Astrocyte (in vitro differentiated cells and primary cell): ENCODE measurements at regions not wholly inside any gene's neighbourhood (a gene's known extent, or its start where the extent isn't known, plus 50 kb on each side); places are given as distances from the start of the nearest gene placed in this dataset.

Experiments
- DNase-seq: peaks from one replicate; pipeline ENCODE4 v3.0.0-alpha.2; 2010; ENCODE audit warnings: low read depth
- FAIRE-seq: peaks from 2 replicates; lab custom pipeline; 2011; peaks lifted over from hg19 to GRCh38; lab: Jason Lieb, UNC
- H2AFZ ChIP-seq: 2 replicates; pipeline ENCODE4 v1.6.0; 2012; ENCODE audit warnings: low read depth, low read length, inconsistent platforms
- H3K27ac ChIP-seq: 2 replicates; pipeline ENCODE4 v1.5.1; 2011; ENCODE audit warnings: low read depth, low read length, inconsistent platforms
- H3K27me3 ChIP-seq: 2 replicates; pipeline ENCODE4 v1.6.0; 2011; ENCODE audit warnings: low read length, inconsistent platforms; ENCODE audit not compliant: insufficient read depth
- H3K36me3 ChIP-seq: 2 replicates; pipeline ENCODE4 v1.5.1; 2011; ENCODE audit warnings: low read length, inconsistent platforms; ENCODE audit not compliant: insufficient read depth
- H3K4me1 ChIP-seq: 2 replicates; pipeline ENCODE4 v1.5.1; 2011; ENCODE audit warnings: low read length, inconsistent platforms; ENCODE audit not compliant: insufficient read depth
- H3K4me2 ChIP-seq: 2 replicates; pipeline ENCODE4 v1.6.0; 2012; ENCODE audit warnings: low read length, inconsistent platforms
- H3K4me3 ChIP-seq: 2 replicates; pipeline ENCODE4 v1.5.1; 2011; ENCODE audit warnings: low read depth, mild to moderate bottlenecking, low read length, inconsistent platforms; ENCODE audit not compliant: insufficient read depth
- H3K79me2 ChIP-seq: 2 replicates; pipeline ENCODE4 v1.6.0; 2012; ENCODE audit warnings: mild to moderate bottlenecking, low read length, inconsistent platforms; ENCODE audit not compliant: insufficient read depth
- H3K9ac ChIP-seq: 2 replicates; pipeline ENCODE4 v1.6.0; 2012; ENCODE audit warnings: mild to moderate bottlenecking, low read length, inconsistent platforms
- H3K9me3 ChIP-seq: 2 replicates; pipeline ENCODE4 v1.5.1; 2012; ENCODE audit warnings: low read depth, mild to moderate bottlenecking, low read length, inconsistent platforms; ENCODE audit not compliant: insufficient read depth
- H4K20me1 ChIP-seq: 2 replicates; pipeline ENCODE4 v1.6.0; 2012; ENCODE audit warnings: low read length, inconsistent platforms; ENCODE audit not compliant: insufficient read depth
- H3K27ac Mint-ChIP-seq: one replicate; pipeline ENCODE4 v1.8.0; 2021; ENCODE audit warnings: mild to moderate bottlenecking, mixed read lengths; ENCODE audit not compliant: unreplicated experiment
- H3K27me3 Mint-ChIP-seq: one replicate; pipeline ENCODE4 v1.8.0; 2021; ENCODE audit warnings: low read depth, mixed read lengths; ENCODE audit not compliant: unreplicated experiment
- H3K36me3 Mint-ChIP-seq: one replicate; pipeline ENCODE4 v1.8.0; 2021; ENCODE audit warnings: low read depth, mixed read lengths; ENCODE audit not compliant: unreplicated experiment
- H3K4me1 Mint-ChIP-seq: one replicate; pipeline ENCODE4 v1.8.0; 2021; ENCODE audit warnings: low read depth, mixed read lengths; ENCODE audit not compliant: unreplicated experiment
- H3K4me3 Mint-ChIP-seq: one replicate; pipeline ENCODE4 v1.8.0; 2021; ENCODE audit warnings: mild to moderate bottlenecking, moderate library complexity, mixed read lengths; ENCODE audit not compliant: unreplicated experiment
- H3K9me3 Mint-ChIP-seq: one replicate; pipeline ENCODE4 v1.8.0; 2021; ENCODE audit warnings: mild to moderate bottlenecking, mixed read lengths; ENCODE audit not compliant: unreplicated experiment
- CTCF ChIP-seq: IDR thresholded peaks from 2 replicates; pipeline ENCODE4 v1.5.1; 2011; ENCODE audit warnings: low read depth, mild to moderate bottlenecking, inconsistent platforms, low read length, moderate library complexity; ENCODE audit not compliant: insufficient read depth
- EZH2 ChIP-seq: IDR thresholded peaks from 2 replicates; pipeline ENCODE4 v1.6.1; 2012; ENCODE audit warnings: mild to moderate bottlenecking, low read length, inconsistent platforms; ENCODE audit not compliant: insufficient read depth

- no peaks in the 10 kb centered on the region for H3K36me3 Mint-ChIP-seq
Observed at GRCh38 chr9:33645706-33646105, 121.7 kb downstream of the ANKRD18B start.

DNA sequence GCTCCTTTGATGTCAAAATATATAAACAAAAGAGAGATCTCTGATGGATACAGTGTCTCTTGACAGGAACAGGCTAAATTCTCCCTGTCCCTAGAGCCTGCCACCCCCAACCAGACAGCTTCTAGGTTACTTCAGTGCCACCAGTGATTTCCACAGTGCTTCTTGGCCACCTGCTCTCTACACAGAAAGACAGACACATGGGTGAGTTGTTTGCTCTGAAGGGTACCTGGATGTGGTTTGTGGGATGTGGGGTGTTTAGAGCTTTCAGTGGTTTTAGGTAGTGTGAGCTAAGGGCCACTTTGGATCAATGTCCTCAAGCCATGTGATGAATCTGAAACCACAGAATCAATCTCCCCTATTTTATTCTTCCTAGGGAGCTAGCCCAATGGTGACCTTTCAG lies 125.4 kb downstream of the ANKRD18B start:
- Mint-ChIP-seq H3K27me3 (peaks cover 46% of the 10 kb centered on the region), H3K4me1 (no peaks in the 10 kb centered on the region)
- FAIRE-seq: no peak

More at GRCh38 chr9:33645706-33646105, 121.7 kb downstream of the ANKRD18B start:
- TF ChIP-seq EZH2 (no peak), CTCF (no peak)
- FAIRE-seq: no peak
- H3K27ac ChIP-seq: no peak overlapping the region
- no peak overlapping the region for H3K4me3 Mint-ChIP-seq
- no peaks in the 10 kb centered on the region for H3K79me2 ChIP-seq
- H3K9ac ChIP-seq: no peak overlapping the region
- no peak overlapping the region for H3K27ac Mint-ChIP-seq
- DNase-seq: no peak
- no peaks in the 10 kb centered on the region for H3K9me3 ChIP-seq
- no peaks in the 10 kb centered on the region for H3K36me3 ChIP-seq
- no peaks in the 10 kb centered on the region for H3K4me1 Mint-ChIP-seq
- no peak overlapping the region for H2AFZ ChIP-seq
- H3K4me3 ChIP-seq: no peak overlapping the region
- H3K27me3 Mint-ChIP-seq: peaks cover 16% of the 10 kb centered on the region
- H3K4me2 ChIP-seq: no peak overlapping the region
- H3K4me1 ChIP-seq: no peaks in the 10 kb centered on the region
- H3K27me3 ChIP-seq: peaks cover 42% of the 10 kb centered on the region
- no peaks in the 10 kb centered on the region for H4K20me1 ChIP-seq
- peaks cover 2% of the 10 kb centered on the region for H3K9me3 Mint-ChIP-seq

More for the DNA sequence above, 125.4 kb downstream of the ANKRD18B start:
- Histone ChIP-seq H3K4me2 (no peak overlapping the region), H3K27me3 (peaks cover 53% of the 10 kb centered on the region), H3K4me3 (no peak overlapping the region), H3K9me3 (no peaks in the 10 kb centered on the region), H3K9ac (no peak overlapping the region), H3K36me3 (no peaks in the 10 kb centered on the region), H2AFZ (no peak overlapping the region), H3K79me2 (no peaks in the 10 kb centered on the region), H4K20me1 (no peaks in the 10 kb centered on the region), H3K27ac (no peak overlapping the region), H3K4me1 (no peaks in the 10 kb centered on the region)
- Mint-ChIP-seq H3K9me3 (no peaks in the 10 kb centered on the region), H3K4me3 (no peak overlapping the region), H3K27ac (no peak overlapping the region), H3K36me3 (no peaks in the 10 kb centered on the region)
- no peak for DNase-seq
- TF ChIP-seq EZH2 (no peak), CTCF (no peak)
